ENCODE measurements at regions not wholly inside any gene's neighbourhood (a gene's known extent, or its start where the extent isn't known, plus 50 kb on each side); places are given as distances from the start of the nearest gene placed in this dataset.

DNA sequence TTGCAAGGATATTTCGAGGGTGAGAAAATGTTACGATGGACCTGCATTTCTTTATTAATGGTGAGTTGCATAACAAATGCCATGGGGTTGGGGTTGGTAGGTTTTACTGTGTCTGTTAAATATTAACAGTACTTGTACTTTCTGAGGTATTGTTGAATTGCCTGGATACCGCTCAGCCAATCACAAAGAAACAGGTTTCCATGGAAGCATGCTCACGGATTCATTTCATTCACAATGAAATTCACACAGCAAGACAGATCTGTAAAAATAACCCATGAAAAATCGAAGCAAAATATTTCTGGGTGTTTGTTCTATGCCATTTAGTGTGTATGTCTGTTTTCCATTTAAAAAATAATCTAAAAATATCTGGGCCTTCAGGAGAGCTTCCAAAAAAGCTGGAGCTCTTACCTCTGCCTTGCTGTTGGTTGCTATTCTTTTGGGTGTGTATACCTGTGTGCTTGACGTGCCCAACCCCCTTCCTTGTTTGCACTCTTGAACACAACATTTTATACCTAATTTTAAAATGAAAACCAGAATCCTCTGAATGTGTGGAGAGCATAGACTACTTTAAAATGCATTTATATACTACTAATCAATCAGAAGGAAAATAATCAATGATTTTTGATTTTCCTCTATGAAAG lies 479.8 kb upstream of the TBL1XR1 start:
- Histone ChIP-seq H3K4me3 (ENCODE audit: low read depth, low read length) (no peak overlapping the region), H3K27me3 (ENCODE audit: control insufficient read depth, insufficient read depth, low read length) (no peaks in the 10 kb centered on the region), H3K36me3 (ENCODE audit: control insufficient read depth, insufficient read depth, low read length) (no peaks in the 10 kb centered on the region)
- DNase-seq (ENCODE audit: low read depth) (no peak), FAIRE-seq (no peak)
- no peak for TF ChIP-seq CTCF (IDR thresholded peaks at IDR 0.05; ENCODE audit: insufficient read depth, low read length, severe bottlenecking)

DNA sequence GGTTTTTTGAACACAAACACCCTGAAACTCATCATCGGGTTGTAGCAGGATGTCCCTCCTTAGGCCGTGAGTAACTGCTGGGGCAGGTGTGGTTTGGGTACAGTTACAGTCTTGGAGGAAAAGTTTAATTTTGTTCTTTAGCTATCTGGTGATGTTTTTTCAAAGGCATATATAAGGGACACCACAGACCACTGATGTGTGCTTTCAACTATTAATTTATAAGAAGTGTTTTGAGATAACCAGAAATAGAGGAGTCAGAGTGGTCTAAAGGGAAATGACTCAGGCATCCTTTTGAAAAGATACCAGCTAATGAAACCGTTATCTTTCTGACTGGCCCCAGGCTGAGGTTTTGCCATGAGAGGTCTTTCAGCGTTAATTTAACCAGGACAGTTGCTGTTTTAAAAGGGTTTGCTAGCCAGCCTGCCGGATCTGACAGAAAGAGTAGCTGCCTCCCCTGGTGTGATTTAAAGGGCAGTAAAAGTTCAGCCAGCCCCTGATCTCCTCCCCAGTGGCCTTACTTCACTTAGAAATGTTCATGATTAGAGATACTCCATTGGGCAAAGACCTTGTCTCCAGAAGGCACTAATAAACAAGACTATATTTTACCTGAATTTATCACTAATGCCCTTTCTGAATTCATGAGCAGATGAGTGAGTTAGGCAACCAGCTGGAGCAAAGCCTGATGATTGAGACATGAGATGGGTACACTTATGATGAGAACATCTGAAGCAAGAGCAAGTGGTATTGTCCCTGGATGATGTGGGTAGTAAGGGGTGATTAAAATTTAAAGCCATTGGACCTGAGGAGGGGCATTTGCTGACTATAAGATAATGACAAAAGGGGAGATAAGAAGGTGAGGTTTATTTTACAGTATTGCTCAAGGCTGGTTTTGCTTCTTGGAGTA lies 482.5 kb upstream of the TBL1XR1 start:
- FAIRE-seq: no peak
- no peaks in the 10 kb centered on the region for H3K27me3 ChIP-seq (ENCODE audit: control insufficient read depth, insufficient read depth, low read length)
- no peaks in the 10 kb centered on the region for H3K36me3 ChIP-seq (ENCODE audit: control insufficient read depth, insufficient read depth, low read length)
- no peak for TF ChIP-seq CTCF (IDR thresholded peaks at IDR 0.05; ENCODE audit: insufficient read depth, low read length, severe bottlenecking)
- no peak for DNase-seq (ENCODE audit: low read depth)
- no peak overlapping the region for H3K4me3 ChIP-seq (ENCODE audit: low read depth, low read length)

- Histone ChIP-seq H3K4me3 (ENCODE audit: low read depth, low read length) (no peak overlapping the region), H3K27me3 (ENCODE audit: control insufficient read depth, insufficient read depth, low read length) (no peaks in the 10 kb centered on the region), H3K36me3 (ENCODE audit: control insufficient read depth, insufficient read depth, low read length) (no peaks in the 10 kb centered on the region)
- no peak for FAIRE-seq
- TF ChIP-seq CTCF (IDR thresholded peaks at IDR 0.05; ENCODE audit: insufficient read depth, low read length, severe bottlenecking): no peak
- peak; percentile 71 for DNase-seq (ENCODE audit: low read depth)
These were observed 483.2 kb upstream of the TBL1XR1 start for GRCh38 chr3:177680472-177680821.

DNA sequence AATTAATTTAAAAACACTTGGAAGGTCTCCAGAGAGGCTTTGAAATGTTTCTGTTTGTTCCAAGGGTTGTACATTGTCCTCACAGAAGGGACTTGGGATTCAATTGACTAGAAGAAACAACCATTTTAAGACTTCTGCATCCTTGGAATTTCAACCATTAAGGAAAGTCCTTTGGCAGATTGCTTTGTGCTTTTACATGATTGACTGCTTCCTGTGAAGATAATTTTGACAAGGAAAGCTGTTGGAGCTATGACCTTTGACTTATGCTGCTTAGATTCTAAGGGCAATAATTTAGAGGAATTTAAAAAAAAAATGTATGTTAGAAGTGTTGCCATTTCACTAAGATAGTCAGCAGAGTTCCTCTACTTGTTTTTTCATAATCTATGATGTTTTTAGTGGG lies 483.9 kb upstream of the TBL1XR1 start:
- Histone ChIP-seq H3K36me3 (ENCODE audit: control insufficient read depth, insufficient read depth, low read length) (no peaks in the 10 kb centered on the region), H3K27me3 (ENCODE audit: control insufficient read depth, insufficient read depth, low read length) (no peaks in the 10 kb centered on the region), H3K4me3 (ENCODE audit: low read depth, low read length) (no peak overlapping the region)
- FAIRE-seq (no peak), DNase-seq (ENCODE audit: low read depth) (no peak)
- TF ChIP-seq CTCF (IDR thresholded peaks at IDR 0.05; ENCODE audit: insufficient read depth, low read length, severe bottlenecking): no peak

GRCh38 chr3:177681852-177682251 lies 484.6 kb upstream of the TBL1XR1 start:
- DNase-seq (ENCODE audit: low read depth) (no peak), FAIRE-seq (no peak)
- no peaks in the 10 kb centered on the region for H3K36me3 ChIP-seq (ENCODE audit: control insufficient read depth, insufficient read depth, low read length)
- no peak for TF ChIP-seq CTCF (IDR thresholded peaks at IDR 0.05; ENCODE audit: insufficient read depth, low read length, severe bottlenecking)
- H3K4me3 ChIP-seq (ENCODE audit: low read depth, low read length): no peak overlapping the region
- H3K27me3 ChIP-seq (ENCODE audit: control insufficient read depth, insufficient read depth, low read length): no peaks in the 10 kb centered on the region
